GM21390 (cell line): ENCODE measurements at regions not wholly inside any gene's neighbourhood (a gene's known extent, or its start where the extent isn't known, plus 50 kb on each side); places are given as distances from the start of the nearest gene placed in this dataset.

Experiments
- ATAC-seq: cut with Tn5 transposase; IDR thresholded peaks from one replicate; pipeline ENCODE4 v1.9.1; 2021; ENCODE audit not compliant: unreplicated experiment

- no peak for ATAC-seq
Observed at GRCh38 chr15:35757765-35758164, 211.8 kb upstream of the DPH6 start.

- ATAC-seq, result no peak
Observed at GRCh38 chr15:35764661-35765519, 218.9 kb upstream of the DPH6 start.

- ATAC-seq, result no peak
Observed at GRCh38 chr15:35768949-35769348, 223.0 kb upstream of the DPH6 start.

- no peak for ATAC-seq
Observed at GRCh38 chr15:35769656-35770055, 223.7 kb upstream of the DPH6 start.

GRCh38 chr15:35771746-35772442, 225.9 kb upstream of the DPH6 start:
- no peak for ATAC-seq

GRCh38 chr15:35774653-35775052, 228.7 kb upstream of the DPH6 start:
- no peak for ATAC-seq

GRCh38 chr15:35775471-35775870, 229.5 kb upstream of the DPH6 start:
- ATAC-seq, result no peak

GRCh38 chr15:35777061-35777460, 231.1 kb upstream of the DPH6 start:
- ATAC-seq, result no peak

GRCh38 chr15:35783203-35783602, 237.2 kb upstream of the DPH6 start:
- ATAC-seq, result no peak

GRCh38 chr15:35784745-35785144, 238.8 kb upstream of the DPH6 start:
- no peak for ATAC-seq

GRCh38 chr15:35810007-35810406, 264.0 kb upstream of the DPH6 start:
- ATAC-seq, result no peak

- no peak for ATAC-seq
Observed at GRCh38 chr15:35813573-35813972, 267.6 kb upstream of the DPH6 start.

GRCh38 chr15:35818846-35819245, 272.9 kb upstream of the DPH6 start:
- no peak for ATAC-seq

- ATAC-seq, result no peak
Observed at GRCh38 chr15:35822153-35822552, 276.2 kb upstream of the DPH6 start.

GRCh38 chr15:35827141-35827540, 281.2 kb upstream of the DPH6 start:
- no peak for ATAC-seq

- no peak for ATAC-seq
Observed at GRCh38 chr15:35827911-35828310, 281.9 kb upstream of the DPH6 start.

- no peak for ATAC-seq
Observed at GRCh38 chr15:35833581-35833980, 287.6 kb upstream of the DPH6 start.

GRCh38 chr15:35834216-35834830, 288.4 kb upstream of the DPH6 start:
- ATAC-seq, result no peak

- no peak for ATAC-seq
Observed at GRCh38 chr15:35834866-35835265, 288.9 kb upstream of the DPH6 start.

- no peak for ATAC-seq
Observed at GRCh38 chr15:35838424-35839111, 292.6 kb upstream of the DPH6 start.

- ATAC-seq, result no peak
Observed at GRCh38 chr15:35842631-35843030, 296.7 kb upstream of the DPH6 start.
